Stimulated activated CD8-positive, alpha-beta memory T cell treated with anti-CD3 and anti-CD28 coated beads, Interleukin-12 subunit alpha, Interleukin-12 subunit beta, amount 100 ng/mL, for 24 hours (primary cell): ENCODE measurements at regions not wholly inside any gene's neighbourhood (a gene's known extent, or its start where the extent isn't known, plus 50 kb on each side); places are given as distances from the start of the nearest gene placed in this dataset.
"Not testable (repeated sequence)": the region's sequence is repeated elsewhere in the genome, so short reads cannot be mapped to it uniquely, and the experiment has no call there.

ENCODE experiments used
- DNase-seq: peaks from one replicate; pipeline ENCODE4 v3.0.0-alpha.2; 2020; ENCODE audit errors: extremely low read depth

DNA sequence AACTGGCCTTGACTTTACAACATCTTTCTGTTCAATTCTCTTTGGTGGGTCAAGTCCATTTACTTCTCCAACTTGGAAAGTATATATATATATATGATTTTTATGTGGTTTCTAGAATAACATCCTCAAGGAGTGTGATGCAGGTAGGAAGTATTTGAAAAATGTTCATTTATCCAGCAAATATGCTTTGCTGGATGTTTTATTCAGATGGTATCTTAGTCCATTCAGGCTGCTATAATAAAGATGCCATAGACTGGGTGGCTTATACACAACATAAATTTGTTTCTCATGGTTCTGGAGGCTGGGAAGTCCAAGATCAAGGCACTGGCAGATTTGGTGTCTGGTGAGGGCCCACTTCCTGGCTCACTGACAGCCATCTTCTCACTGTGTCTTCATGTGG lies 168.7 kb upstream of the RASGRP1 start:
- no peak for DNase-seq

DNA sequence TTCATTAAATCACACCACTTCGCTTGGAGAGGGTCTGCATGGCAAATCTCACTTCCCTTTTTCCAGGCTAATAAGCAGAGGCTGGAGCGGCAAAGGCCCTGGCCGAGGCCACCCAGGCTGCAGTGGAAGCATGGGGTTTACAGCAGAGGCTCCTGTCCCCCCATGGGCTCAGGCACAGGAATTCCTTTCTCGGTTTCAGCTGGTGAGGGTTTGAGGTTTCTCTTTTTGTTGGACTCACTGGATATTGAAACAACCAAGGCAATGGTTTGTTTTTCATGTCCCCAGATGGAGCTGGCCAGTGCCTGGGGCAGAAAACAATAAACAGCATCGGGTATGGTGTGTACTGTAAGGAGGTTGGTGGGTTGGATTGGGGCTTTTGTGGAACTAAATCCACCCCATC lies 175.6 kb upstream of the RASGRP1 start:
- no peak for DNase-seq

DNA sequence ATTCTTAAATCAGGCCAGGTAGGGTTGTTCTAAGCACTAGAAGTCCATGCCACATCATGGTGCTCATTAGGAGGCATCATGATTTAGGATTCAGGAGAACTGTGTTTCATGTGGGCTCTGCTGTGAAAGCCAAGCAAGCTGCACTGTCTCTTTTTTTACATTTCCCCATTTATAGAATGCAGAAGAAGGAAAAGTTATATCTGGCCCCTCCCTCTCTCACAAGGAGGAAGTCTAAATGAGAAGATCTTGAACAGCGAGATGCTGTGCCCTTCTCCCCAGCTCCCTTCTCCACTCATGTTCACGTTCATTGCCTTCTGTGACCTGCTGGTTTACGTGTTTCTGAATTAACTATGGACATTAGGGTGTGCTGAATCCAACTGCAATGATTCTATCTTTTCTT lies 178.5 kb upstream of the RASGRP1 start:
- DNase-seq: no peak

DNA sequence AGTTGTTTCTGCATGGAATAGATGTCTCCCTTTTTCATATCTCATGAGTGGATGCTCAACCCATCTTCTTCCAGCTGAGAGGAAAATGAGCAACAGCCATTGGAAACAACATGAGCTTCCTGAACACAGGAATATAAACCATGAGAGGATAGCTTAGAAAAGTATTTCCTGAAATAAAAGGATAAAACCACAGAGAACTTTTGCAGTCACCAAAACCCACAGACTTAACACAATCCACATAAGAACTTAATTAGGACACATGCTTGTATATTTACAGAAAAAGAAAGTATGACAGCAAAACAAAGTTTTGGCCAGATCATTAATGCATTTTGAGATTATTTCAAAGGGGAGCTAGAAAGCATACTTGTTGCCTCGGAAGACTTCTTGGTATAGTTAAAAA lies 180.5 kb upstream of the RASGRP1 start:
- DNase-seq: no peak

- no peak for DNase-seq
Measured at GRCh38 chr15:38745626-38746025, 181.0 kb upstream of the RASGRP1 start.

- no peak for DNase-seq
Measured at GRCh38 chr15:38746211-38746610, 181.6 kb upstream of the RASGRP1 start.

- DNase-seq: no peak
Measured at GRCh38 chr15:38748710-38749109, 184.1 kb upstream of the RASGRP1 start.

DNA sequence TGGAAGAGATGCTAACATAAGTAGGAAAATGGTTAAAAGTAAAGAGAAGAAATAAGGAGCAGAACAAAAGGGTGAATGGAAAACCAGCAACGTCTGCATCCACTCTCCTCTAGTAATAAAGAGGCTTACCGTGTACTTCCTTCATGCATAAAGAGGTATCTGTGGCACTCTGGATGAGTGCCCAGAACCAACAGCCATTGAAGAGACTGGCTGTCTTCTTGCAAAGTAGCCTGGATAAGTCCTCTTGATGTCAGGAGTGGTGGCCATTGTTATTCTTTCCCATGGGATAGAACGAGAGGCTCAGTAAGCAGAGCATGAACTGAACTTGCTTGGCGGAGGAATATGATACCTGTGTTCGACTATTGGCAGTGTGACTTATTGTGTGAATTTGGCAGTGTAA lies 186.2 kb upstream of the RASGRP1 start:
- no peak for DNase-seq

- DNase-seq: no peak
Measured at GRCh38 chr15:38755718-38756117, 191.1 kb upstream of the RASGRP1 start.

DNA sequence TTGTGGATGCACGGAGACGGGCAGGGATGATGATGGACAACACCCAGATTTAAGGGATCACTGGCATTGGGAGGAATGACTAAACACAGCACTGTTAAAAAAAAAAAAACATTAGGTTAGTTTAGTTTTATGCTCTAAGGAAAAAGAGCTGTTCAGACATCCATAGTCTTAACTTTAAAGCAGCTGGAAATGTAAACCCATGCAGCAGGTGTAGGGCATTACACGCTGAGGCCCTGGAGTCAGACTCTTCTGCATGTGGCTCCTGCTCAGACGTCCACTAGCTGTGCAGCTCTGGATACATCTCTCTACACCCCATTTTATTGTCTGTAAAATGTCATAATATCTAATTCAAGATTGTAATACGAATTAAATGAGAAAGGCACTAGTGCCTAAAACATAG lies 191.8 kb upstream of the RASGRP1 start:
- no peak for DNase-seq

DNA sequence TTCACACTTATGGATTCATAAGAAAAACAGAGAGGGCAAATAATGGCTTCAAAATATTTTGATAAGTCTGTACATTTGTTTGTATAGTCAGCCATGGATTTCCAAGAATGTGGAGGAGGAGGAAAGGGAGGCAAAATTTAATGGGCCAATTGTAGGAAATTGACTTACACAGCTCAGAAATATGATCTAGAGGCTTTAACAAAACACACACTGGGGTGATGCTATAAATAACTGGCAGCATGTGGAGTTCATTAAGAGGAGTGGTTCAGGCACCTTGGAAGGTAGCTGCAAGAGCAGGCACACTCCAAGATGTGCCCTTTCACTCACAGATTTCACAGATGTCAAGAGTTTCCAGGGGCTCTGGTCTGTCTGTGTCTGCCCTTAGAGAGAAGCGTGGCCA lies 193.4 kb upstream of the RASGRP1 start:
- DNase-seq: no peak

DNA sequence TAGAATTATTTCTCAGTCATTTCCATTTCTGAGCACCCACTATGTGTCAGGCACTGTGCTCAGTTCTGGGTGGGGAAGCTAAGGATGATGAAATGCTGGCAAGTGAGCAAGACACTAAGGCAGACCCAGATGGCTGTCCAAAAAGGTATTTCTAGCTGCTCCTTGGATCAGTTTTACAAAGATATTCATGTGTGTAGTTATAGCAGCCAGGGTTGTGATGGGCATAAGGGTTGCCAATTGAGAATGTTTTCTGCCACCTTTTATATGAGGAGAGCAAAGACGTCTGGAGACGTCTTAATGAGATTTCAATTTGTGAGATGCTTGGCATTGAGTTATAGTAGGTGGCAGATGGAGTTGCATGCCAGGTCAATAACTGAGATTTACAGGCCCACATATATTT lies 197.1 kb upstream of the RASGRP1 start:
- no peak for DNase-seq

- no peak for DNase-seq
Measured at GRCh38 chr15:38768970-38769369, 204.4 kb upstream of the RASGRP1 start.

DNA sequence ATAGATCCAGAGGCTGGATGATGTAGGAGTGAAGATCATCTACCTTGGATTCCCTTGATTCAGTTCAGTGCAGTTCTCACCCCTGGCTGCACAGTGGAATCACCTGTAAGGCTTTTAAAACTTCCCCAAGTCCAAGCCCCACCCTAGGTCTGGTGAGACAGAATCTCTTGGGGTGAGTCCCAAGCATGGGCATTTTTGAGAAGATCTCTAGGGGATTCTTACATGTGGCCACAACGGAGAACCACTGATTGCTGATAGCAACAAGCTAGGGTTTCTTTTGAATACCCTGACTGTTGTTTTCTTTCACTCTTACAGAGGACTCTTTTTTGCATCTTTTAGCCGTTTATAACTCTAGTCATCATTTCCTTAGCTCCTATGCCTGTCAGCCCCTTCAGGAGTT lies 204.9 kb upstream of the RASGRP1 start:
- DNase-seq: no peak

DNA sequence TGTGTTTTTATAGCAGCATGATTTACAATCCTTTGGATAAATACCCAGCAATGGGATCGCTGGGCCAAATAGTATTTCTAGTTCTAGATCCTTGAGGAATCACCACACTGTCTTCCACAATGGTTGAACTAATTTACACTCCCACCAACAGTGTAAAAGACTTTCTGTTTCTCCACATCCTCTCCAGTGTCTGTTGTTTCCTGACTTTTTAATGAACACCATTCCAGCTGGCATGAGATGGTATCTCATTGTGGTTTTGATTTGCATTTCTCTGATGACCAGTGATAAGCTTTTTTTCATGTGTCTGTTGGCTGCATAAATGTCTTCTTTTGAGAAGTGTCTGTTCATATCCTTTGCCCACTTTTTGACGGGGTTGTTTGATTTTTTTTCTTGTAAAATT lies 209.5 kb upstream of the RASGRP1 start:
- not testable (repeated sequence) for DNase-seq

DNA sequence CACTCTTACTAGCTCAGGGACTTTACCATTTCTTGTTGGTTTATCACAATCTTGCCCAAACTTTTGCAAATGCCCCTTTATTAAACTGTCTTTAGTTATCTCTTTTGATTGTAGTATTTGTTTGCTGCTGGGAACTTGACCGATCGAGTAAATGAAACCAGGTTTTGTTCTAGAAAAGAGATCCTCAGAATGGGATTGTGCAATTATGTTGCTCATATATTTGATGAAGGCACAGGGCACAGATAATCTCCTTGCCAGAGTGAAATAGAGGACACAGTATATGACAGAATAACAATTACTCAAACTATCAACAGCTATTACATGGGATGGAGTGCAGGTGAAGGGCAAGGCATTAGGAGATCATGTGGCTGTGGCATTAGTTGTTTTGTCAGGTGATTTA lies 216.6 kb upstream of the RASGRP1 start:
- no peak for DNase-seq

DNA sequence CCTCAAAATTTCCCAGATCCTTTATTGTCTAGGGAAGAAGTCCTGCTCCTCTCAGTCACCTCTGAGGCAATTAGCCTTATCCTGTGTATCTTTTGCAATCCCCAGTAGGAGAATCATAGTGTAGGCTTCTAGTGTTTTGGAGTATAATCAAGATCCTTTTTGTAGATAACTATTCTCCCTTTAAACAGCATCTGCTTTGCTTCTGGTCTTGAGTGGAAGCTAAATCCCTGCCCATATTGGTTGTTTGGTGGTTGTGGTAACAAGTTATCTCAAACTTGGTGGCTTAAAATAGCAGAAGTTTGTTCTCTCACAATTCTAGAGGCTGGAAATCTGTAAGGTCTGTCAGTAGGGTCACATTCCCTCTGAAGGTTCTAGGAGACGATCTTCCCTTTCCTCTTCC lies 217.5 kb upstream of the RASGRP1 start:
- DNase-seq: no peak

- DNase-seq: no peak
Measured at GRCh38 chr15:38788918-38789317, 224.3 kb upstream of the RASGRP1 start.

GRCh38 chr15:38789566-38789965 lies 225.0 kb upstream of the RASGRP1 start:
- DNase-seq: no peak

DNA sequence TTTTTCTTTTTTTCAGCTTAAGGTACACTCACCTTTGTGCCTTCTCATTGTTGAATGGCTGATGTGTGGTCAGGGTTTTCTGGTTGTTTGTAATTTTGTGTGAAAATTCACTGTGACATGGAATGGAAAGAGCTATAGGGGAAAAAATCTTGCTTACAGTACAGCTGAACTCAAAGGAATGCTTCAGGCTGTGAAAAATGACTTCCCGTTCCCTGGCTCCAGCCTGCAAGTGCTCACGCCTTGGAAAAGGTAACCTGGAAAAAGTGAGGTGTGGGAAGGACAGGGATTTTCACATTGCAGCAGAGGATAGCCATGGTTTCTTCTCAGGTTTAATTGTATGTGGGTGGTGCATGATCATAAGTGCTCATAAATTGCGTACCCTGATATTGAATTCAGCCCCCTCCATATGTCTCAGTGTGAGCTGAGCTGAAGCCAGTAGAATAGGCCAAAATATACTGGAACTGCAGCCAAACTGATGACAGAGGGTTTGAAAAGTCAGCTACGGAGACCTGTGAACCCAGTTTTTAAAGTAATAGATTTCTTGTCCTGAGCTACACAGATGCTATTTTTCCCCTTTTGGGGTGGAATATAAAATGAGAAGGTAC lies 228.7 kb upstream of the RASGRP1 start:
- DNase-seq: no peak

DNA sequence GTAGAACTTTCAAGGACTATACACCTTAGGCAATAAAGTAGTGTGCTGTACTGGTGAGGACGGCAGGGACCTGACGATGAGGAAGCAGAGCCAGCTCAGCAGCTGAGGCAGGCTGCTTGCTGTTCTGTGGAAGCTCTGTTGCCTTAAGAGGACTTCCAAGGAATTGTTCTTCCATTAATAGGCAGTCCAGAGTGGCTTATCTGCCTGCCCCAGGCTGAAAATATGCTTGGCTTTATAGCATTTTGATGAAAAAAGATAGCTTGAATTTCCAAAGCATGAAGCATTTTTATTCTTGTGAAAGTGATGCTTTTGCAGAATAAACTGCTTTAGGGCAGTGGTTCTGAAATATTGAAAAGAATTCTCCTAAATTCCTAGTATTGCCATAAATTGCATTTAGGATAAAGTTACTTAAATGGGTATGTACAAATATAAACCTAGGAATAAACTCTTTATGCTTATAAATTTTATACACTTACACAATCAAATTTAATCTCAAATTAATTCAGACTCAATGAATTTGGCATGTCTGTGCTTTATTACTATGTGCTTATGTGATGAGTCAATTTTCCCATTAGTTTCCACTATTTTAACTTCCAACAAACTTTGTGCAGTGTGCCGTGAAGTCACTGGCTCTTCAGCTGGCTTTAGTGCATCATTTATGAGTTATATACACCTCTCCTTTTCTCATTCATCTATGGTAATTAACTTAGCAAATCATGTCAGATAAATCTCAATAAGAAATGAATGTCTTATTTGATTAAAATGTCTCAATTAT lies 231.0 kb upstream of the RASGRP1 start:
- no peak for DNase-seq

GRCh38 chr15:38796589-38796988 lies 232.0 kb upstream of the RASGRP1 start:
- DNase-seq: no peak

- DNase-seq: not testable (repeated sequence)
Measured at GRCh38 chr15:38797506-38797905, 232.9 kb upstream of the RASGRP1 start.

DNA sequence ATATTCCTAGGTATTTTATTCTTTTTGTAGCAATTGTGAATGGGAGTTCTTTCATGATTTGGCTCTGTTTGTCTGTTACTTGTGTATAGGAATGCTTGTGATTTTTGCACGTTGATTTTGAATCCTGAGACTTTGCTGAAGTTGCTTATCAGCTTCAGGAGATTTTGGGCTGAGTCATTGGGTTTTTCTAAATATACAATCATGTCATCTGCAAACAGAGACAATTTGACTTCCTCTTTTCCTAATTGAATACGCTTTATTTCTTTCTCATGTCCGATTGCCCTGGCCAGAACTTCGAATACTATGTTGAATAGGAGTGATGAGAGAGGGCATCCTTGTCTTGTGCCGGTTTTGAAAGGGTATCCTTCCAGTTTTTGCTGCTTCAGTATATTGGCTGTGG lies 234.6 kb upstream of the RASGRP1 start:
- DNase-seq: not testable (repeated sequence)
